GM21619 (cell line): ENCODE measurements at regions not wholly inside any gene's neighbourhood (a gene's known extent, or its start where the extent isn't known, plus 50 kb on each side); places are given as distances from the start of the nearest gene placed in this dataset.

ENCODE experiments used
- ATAC-seq: cut with Tn5 transposase; IDR thresholded peaks from one replicate; pipeline ENCODE4 v1.9.1; 2021; ENCODE audit not compliant: unreplicated experiment

DNA sequence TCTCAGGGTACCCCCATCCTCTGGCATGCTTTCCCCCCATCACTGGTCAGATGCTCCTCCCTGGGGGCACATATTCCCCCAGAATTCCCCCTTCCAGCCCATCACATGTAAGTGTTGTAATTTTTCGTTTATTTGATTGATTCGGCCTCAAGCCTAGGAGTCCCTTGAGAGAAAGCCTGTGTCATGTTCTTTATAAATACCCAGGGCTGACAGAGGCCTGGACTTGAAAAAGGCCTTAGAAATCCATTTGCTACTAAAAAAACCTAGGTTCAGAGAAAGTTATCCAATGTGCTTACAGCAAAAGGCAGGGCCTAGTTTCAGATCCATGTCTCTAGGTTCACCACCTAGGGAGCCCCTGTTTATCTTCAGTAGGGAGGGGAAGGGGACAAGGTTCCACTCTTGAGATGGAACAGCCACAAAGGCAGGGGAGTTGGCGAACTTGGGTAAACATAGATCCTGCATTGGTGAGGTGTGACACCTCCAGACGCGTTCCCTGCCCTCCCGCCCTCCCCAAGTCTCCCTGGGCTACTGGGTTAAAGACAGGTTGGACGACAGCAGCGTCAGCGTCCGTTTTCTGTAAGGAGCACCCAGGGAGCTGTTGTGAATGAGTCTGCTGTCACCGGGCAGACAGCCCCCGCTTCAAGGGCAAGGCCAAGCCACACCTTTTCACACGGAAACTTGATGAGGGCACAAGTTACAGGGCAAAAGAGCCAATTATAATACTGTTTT is 147.8 kb downstream of the EN1 start:
- ATAC-seq: no peak

GRCh38 chr2:118698564-118698963 is 148.9 kb downstream of the EN1 start:
- no peak for ATAC-seq

DNA sequence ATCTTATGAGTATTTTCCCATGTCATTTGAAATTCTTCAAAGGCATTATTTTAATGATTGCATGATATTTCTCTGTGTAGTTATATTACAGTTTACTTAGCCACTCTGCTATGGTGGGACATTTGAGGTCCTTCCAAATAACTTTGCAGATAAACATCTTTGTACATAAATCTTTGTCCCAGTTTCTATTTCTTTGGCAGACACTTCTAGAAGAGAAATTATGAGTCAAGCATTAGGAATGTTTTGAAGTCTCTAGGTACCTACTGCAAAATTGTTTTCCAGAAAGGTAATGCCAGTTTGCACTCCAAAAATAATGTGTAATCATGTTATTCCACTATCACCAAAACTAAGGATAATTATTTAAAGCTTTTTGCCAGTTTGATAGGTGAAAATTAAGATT is 149.7 kb downstream of the EN1 start:
- ATAC-seq: no peak

- no peak for ATAC-seq
These were observed 150.5 kb downstream of the EN1 start for GRCh38 chr2:118696786-118697465.

GRCh38 chr2:118693287-118693822 is 154.1 kb downstream of the EN1 start:
- ATAC-seq: no peak

GRCh38 chr2:118689874-118690273 is 157.6 kb downstream of the EN1 start:
- no peak for ATAC-seq

- no peak for ATAC-seq
These were observed 158.0 kb downstream of the EN1 start for GRCh38 chr2:118689456-118689855.

- no peak for ATAC-seq
These were observed 158.4 kb downstream of the EN1 start for GRCh38 chr2:118689033-118689432.

DNA sequence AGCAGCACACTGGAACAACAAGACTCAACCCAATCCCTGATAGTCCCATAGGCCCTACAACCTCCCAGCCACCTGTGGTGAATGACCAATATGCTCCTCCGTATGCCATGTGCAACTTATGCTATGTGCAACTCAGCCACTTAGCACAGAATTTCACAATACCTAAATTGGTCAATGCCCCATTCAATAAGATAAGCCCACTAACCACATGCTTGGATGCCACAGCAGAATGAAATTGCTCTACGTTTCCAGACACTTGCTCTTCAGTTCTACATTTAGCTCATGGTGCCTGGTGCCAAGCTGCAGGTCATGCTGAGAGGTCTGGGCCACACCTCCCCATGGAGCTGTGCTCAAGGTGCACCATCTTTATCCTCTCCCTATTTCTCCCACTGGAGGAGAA is 159.8 kb downstream of the EN1 start:
- no peak for ATAC-seq

DNA sequence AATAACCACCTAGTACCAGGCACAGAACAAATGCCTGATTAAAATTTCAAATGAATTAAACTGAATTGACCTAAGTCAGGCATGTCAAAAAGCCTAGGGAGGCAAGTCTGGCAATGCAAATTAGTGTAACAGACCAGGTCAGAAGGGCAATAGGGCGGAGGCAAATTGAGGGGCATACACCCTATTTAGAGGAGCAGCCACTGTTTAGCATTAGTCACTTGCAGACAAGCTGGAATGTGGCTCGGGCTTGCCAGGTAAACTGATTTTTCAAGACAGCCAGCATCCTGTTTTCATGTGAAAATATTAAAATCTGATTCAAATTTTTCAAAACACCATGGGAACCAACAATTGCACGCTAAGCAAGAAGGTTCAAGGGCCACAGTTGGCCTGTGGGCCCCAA is 160.3 kb downstream of the EN1 start:
- ATAC-seq: no peak

DNA sequence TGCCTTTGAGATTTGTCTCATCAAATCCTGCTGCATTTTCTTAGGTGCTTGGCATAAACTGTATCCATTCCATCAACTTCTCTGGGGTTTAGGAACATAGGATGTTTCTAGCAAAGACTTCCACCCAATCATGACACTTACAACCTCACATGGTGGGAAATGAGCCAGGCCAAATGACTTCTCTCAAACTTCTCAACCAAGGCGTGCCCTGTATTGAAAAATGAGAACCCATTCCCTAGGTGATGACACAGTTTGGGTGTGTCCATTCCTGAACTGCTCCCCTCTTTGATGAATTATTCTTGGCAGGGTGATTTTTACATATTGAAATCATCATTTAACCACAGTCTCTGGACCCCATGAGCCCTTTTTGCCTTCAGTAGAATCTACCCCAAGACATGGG is 161.1 kb downstream of the EN1 start:
- ATAC-seq: no peak

- no peak for ATAC-seq
These were observed 164.0 kb downstream of the EN1 start for GRCh38 chr2:118683460-118683859.

GRCh38 chr2:118678985-118679384 is 168.5 kb downstream of the EN1 start:
- ATAC-seq: no peak

DNA sequence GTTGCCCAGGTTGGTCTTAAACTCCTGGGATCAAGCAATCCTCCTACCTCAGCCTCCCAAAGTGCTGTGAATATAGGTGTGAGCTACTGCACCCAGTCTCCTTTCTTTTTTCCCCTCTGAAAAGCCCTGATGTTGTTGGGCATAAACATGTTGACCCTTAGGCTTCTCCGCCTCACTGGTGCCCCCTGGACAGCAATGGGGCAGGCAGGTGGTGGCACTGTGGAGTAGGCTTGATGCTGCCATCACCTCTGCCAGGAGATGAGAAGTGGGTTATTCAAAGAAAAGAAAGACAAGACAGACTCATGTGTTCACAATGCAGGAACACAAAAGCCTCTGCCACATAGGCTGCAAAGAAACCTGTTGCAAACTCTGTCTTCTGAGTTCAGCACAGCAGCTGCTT is 169.9 kb downstream of the EN1 start:
- ATAC-seq: no peak

- ATAC-seq: no peak
These were observed 171.9 kb downstream of the EN1 start for GRCh38 chr2:118675531-118675930.

GRCh38 chr2:118672571-118673158 is 174.8 kb downstream of the EN1 start:
- ATAC-seq: no peak

DNA sequence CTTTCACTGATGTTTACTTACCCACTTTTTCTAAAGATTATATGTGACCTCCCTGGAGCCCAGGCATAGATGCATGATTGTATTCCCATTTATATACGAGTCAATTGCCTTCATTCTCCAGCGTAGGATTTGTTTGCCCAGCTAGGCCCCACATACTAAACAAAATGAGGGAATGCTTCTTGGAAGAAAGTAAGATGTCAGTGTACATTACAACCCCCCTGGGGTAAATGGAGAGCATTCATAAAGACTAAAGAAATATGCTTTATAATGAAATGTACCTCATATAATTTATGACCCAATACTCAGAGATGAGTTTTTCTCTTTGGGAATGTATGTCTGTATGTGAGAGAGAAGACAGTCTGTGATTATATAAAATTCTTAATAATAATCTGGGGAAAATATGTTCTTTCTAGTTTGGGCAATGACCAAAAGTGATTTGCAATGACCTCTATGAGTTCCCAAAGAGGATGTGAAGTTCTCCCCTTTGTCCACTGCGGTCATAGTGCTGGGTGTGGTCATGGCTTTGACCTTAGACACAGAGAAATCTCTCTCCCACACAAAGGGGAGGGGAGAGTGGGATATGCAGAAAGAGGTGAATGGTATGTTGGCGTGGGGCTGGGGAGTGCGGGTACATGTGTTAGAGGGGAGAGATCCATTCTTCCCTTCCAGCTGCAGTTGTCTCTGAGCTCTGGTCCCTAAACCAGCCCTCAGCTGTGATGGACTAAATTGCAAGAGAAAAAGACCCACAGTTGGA is 175.6 kb downstream of the EN1 start:
- no peak for ATAC-seq

DNA sequence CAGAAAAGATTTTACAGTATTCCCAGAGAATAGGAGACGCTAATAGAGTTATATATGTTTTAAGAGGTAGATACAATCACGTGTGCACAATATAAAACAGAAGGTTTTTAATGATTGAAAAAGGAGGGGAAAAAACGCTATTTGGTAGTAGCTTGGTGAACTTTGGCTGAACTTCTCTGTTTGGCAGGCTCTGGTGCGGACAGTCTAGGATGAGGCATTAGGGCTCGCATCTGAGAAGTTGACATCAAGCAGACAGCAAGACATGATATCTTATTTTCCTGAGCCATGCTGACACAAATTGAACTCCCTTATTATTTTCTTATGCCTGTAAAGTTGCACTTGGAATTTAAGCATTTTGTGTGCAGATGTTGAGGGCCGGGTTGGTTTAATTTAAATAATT is 176.6 kb downstream of the EN1 start:
- ATAC-seq: no peak

GRCh38 chr2:118670276-118670675 is 177.2 kb downstream of the EN1 start:
- no peak for ATAC-seq

GRCh38 chr2:118669654-118670053 is 177.8 kb downstream of the EN1 start:
- no peak for ATAC-seq
